ENCODE measurements at regions not wholly inside any gene's neighbourhood (a gene's known extent, or its start where the extent isn't known, plus 50 kb on each side); places are given as distances from the start of the nearest gene placed in this dataset.

DNA sequence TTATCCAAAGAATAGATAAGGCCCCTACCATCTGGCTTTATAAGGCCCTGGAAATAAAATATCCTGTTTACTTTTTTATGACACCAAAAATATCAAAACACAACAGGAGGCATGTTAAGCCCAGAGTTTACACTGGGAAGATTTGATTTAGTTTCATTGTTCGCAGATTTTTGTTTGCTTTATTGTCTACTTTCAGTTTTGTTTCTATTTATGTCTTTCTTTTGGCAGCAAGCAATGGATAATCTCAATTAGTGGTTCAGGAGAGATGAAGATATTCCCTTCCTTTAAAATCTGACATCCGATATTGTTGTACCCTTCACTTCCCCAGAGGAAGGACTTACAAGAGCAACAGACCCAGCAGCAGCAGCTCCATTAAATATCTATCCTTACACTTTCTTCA, 249.4 kb upstream of the ARPP21 start:
- TF ChIP-seq, protein P1, sequence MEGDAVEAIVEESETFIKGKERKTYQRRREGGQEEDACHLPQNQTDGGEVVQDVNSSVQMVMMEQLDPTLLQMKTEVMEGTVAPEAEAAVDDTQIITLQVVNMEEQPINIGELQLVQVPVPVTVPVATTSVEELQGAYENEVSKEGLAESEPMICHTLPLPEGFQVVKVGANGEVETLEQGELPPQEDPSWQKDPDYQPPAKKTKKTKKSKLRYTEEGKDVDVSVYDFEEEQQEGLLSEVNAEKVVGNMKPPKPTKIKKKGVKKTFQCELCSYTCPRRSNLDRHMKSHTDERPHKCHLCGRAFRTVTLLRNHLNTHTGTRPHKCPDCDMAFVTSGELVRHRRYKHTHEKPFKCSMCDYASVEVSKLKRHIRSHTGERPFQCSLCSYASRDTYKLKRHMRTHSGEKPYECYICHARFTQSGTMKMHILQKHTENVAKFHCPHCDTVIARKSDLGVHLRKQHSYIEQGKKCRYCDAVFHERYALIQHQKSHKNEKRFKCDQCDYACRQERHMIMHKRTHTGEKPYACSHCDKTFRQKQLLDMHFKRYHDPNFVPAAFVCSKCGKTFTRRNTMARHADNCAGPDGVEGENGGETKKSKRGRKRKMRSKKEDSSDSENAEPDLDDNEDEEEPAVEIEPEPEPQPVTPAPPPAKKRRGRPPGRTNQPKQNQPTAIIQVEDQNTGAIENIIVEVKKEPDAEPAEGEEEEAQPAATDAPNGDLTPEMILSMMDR (IDR thresholded peaks at IDR 0.05; ENCODE audit: insufficient read depth, low read depth, low read length, missing control alignments), result no peak
- no peak overlapping the region for H3K4me3 ChIP-seq (ENCODE audit: low read length)
- DNase-seq (ENCODE audit: low read depth), result no peak

DNA sequence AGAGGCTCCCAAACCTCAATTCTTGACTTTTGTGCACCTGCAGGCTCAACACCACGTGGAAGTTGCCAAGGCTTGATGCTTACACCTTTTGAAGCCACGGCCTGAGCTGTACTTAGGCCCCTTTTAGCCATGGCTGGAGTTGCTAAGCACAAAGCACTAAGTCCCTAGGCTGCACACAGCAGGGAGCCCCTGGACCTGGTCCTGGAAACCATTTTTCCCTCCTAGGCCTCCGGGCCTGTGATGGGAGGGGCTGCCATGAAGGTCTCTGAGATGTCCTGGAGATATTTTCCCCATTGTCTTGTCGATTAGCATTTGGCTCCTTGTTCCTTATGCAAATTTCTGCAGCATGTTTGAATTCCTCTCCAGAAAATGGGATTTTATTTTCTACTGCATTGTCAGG, 247.1 kb upstream of the ARPP21 start:
- H3K4me3 ChIP-seq (ENCODE audit: low read length), result no peak overlapping the region
- TF ChIP-seq, protein P1 (IDR thresholded peaks at IDR 0.05; ENCODE audit: insufficient read depth, low read depth, low read length, missing control alignments), result no peak
- no peak for DNase-seq (ENCODE audit: low read depth)

DNA sequence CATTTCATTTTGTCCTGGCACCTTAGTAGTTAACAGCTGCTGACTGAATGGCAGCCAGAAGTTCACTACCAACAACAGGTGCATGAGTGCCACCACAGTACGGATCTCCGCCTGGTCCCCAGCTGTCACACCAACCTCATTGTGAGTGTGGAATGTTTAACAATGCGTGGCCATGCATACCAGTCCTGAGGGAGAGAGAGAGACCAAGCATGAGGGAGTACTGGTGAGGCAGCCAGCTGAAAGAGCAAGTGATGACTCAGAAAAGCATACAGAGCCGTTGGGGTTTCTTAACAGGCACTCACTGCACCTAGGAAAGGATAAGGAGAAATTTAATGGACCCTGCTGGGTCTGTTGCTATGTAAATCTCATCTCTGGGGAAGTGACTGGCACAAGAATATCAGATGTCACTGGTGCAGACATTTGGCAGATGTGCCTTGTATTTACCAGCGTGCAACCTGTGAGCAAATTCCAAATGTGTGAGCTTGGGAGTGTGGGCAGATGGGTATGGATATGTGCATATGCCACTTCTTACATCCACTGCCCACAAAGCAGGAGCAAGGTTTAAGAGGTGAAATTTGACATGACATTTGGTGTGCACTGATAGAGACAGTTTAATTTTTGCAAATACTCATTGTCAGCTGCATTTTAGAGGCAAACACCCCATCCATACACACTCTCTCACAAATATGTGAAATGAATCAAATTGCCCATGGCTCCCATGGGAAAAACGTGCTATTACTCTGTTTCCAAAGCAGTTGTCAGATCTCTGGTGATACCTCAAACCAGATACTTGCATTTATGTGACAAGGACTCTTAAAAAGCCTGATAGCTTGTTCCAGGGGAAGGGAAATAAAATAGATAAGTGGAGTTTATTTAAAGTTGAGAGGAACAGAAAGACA, 245.2 kb upstream of the ARPP21 start:
- H3K4me3 ChIP-seq (ENCODE audit: low read length), result no peak overlapping the region
- TF ChIP-seq, protein P1 (IDR thresholded peaks at IDR 0.05; ENCODE audit: insufficient read depth, low read depth, low read length, missing control alignments), result no peak

DNA sequence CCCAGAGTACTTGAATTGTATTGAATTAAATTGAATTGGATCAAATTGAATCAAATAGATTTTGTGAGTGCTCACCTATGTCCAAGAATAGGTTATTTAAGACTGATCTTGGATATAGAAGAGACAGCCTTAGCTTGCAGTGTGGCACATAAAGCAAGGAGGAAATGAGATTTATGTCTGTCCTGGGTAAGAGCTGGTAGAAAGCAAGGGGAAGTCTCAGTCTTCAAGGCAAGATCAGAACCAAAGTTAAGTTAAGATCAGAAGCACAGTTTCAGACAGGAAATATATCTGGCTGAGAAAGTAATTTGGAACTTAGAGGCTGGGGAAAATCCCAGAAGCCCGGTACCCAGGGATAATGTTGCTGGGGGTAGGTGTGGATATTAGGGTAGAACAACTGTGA, 244.4 kb upstream of the ARPP21 start:
- TF ChIP-seq, protein P1 (IDR thresholded peaks at IDR 0.05; ENCODE audit: insufficient read depth, low read depth, low read length, missing control alignments), result no peak
- H3K4me3 ChIP-seq (ENCODE audit: low read length), result no peak overlapping the region
- no peak for DNase-seq (ENCODE audit: low read depth)

More for the DNA sequence above, 245.2 kb upstream of the ARPP21 start:
- peak; percentile 25 for DNase-seq (ENCODE audit: low read depth)

DNA sequence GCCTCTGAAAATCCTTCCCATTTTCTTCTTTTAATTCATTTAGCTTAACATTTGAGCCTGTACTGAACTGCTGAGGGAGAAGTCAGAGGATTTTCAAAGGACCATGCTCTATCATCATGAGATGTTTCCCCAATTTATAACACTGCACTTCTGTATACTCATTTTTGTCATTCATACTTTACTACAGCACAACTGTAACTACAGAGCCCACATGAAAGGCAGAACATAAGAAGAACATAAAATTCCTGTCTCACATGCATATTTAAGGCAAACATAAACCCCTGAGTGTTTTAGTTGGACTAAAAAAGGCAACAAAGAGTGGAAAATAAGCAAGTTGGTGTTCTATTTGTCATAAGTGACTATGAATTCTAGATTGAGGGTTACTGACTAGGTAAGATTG, 237.7 kb upstream of the ARPP21 start:
- no peak for DNase-seq (ENCODE audit: low read depth)
- no peak overlapping the region for H3K4me3 ChIP-seq (ENCODE audit: low read length)
- TF ChIP-seq, protein P1 (IDR thresholded peaks at IDR 0.05; ENCODE audit: insufficient read depth, low read depth, low read length, missing control alignments), result no peak

DNA sequence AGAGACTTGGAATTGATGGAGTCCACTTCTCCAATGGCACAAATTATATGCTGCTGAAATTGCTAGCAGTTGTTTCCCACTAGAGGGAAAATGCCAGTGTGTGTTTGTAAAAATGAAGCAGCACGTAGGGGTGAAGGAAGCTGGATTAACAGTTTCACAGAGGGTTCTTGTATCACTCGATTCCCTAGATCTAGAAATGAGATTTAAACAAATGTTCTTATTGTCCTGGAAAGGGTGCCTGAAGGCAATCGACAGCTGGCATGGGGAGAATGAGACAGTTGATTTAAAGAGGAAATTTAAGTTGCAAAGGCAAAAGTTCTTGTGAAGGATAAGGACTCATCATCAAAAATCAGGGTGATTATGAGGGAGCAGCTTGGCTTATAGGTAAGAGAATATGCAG, 234.8 kb upstream of the ARPP21 start:
- TF ChIP-seq, protein P1 (IDR thresholded peaks at IDR 0.05; ENCODE audit: insufficient read depth, low read depth, low read length, missing control alignments), result no peak
- H3K4me3 ChIP-seq (ENCODE audit: low read length), result no peak overlapping the region
- no peak for DNase-seq (ENCODE audit: low read depth)

DNA sequence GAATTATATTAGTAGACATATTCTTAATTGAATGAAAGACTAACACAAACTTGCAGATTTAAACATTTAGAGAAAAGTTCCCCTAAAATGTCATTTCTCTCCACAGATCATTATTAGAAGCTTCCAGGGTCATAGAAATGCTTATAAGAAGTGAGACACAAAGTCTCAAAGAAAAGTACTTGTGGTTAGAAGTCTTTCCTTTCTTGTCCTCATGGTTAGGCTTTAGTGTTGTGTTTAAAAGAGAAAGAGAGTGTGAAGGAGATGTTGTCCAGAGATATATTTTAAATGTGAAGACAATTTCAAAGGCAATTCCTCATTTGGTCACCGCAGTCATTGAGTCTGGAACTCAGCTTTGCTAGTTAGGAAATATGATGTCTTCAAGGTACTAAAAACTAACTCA, 230.4 kb upstream of the ARPP21 start:
- H3K4me3 ChIP-seq (ENCODE audit: low read length), result no peak overlapping the region
- TF ChIP-seq, protein P1 (IDR thresholded peaks at IDR 0.05; ENCODE audit: insufficient read depth, low read depth, low read length, missing control alignments), result no peak
- no peak for DNase-seq (ENCODE audit: low read depth)
